ENCODE measurements at regions not wholly inside any gene's neighbourhood (a gene's known extent, or its start where the extent isn't known, plus 50 kb on each side); places are given as distances from the start of the nearest gene placed in this dataset.

DNA sequence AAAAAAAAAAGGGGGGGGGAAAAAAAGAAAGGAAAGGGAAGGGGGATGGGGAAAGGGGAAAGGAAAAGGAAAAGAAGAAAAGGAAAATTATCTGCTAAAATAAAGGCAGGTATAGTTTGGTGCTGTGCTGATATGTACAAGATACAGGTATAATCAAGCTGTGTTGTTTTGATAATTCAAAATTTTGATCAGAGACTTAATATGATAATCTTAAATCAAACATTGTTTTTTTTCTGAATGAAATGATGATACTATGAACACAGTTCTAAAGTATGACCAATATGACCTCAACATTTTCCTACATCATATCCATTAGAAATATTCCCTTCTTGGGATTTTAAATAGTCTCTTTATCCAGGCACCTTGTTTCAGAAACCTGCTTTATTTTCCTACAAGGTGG is 115.6 kb upstream of the TRPM3 start:
- DNase-seq (ENCODE audit: extremely low spot score, insufficient read length, low read depth) (no peak), FAIRE-seq (no peak)

DNA sequence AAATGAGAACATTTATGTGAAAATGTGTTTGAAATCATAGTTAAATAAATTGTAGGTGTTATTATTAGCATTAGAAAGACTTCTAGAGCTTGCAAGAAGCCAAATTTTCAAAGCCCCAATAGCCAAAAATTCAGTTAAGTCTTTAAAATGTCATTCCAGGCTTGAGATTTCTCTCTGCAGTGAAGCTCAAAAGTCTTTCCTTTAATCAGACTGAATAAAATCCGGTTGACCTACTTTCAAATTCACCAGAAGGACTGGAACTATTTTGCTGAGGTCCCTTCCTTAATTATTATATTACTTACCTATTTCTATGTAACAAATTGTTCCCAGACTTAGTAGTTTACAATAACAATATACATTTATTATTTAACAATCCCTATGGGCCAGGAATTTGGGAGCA is 112.2 kb upstream of the TRPM3 start:
- DNase-seq (ENCODE audit: extremely low spot score, insufficient read length, low read depth), result no peak
- FAIRE-seq, result no peak

DNA sequence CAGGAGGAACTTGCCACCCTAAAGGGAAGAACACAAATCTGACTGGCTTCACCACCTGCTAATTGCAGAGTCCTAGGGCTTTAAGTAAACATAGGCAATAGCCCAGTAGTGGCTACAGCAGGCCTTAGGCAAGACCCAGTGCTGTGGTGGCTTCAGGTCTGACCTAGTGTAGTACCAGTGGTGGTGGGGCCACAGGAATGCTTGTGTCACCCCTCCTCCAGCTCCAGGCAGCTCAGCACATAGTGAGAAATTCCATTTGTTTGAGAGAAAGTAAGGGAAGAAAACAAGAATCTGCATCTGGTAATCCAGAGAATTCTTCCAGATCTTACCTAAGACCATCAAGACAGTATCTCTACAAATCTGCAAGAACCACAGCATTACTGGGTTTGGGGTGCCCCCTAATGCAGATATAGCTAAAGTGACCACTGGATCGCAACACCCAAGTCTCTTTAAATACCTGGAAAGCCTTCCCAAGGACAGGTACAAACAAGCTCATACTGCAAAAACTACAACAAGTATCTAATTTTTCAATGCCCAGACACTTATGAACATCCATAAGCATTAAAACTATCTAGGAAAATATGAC is 102.6 kb upstream of the TRPM3 start:
- FAIRE-seq, result no peak
- DNase-seq (ENCODE audit: extremely low spot score, insufficient read length, low read depth), result no peak

- FAIRE-seq (no peak), DNase-seq (ENCODE audit: extremely low spot score, insufficient read length, low read depth) (no peak)
These were observed 97.4 kb upstream of the TRPM3 start for GRCh38 chr9:71218774-71219173.

- DNase-seq (ENCODE audit: extremely low spot score, insufficient read length, low read depth) (no peak), FAIRE-seq (no peak)
These were observed 92.2 kb upstream of the TRPM3 start for GRCh38 chr9:71213633-71214032.

GRCh38 chr9:71210326-71210725 is 88.9 kb upstream of the TRPM3 start:
- FAIRE-seq (no peak), DNase-seq (ENCODE audit: extremely low spot score, insufficient read length, low read depth) (no peak)

GRCh38 chr9:71209890-71210289 is 88.5 kb upstream of the TRPM3 start:
- DNase-seq (ENCODE audit: extremely low spot score, insufficient read length, low read depth), result no peak
- FAIRE-seq, result no peak

DNA sequence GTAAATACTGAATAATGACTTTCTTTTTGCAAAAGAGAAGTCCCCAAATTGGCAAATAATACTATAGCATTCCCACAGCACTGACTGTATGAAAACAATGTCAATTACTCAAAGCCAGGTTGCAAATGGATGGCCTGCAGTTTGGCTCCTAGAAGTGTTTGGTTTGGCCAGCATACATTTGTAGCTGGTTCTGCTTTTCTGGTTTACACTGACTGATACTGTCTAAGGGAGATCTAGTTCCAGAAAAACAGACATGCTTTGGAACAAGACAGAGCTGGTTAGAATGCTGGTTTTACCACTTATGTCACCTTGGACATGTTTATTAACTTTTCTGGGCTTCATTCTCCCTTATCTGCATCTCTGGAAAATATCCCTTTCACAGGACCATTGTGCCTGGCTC is 81.5 kb upstream of the TRPM3 start:
- DNase-seq (ENCODE audit: extremely low spot score, insufficient read length, low read depth) (no peak), FAIRE-seq (no peak)

DNA sequence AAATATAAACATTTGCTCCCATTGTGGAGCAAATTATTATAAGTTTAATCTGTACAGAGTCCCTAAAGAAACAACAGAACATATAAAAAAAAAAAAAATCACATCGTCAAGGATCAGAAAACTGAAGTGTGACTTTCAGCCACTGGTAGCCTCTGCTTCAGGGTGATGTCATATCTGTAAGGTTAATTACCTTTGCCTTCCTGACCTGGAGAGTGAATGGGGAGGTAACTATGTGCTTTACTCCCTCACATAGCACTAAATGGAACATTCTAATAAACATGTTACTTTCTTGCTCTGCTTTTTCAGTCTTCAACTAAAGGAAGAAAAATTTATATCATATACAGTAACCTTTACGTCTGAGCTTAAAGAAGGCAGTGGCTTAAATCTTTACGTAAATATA is 70.3 kb upstream of the TRPM3 start:
- FAIRE-seq, result no peak
- no peak for DNase-seq (ENCODE audit: extremely low spot score, insufficient read length, low read depth)

GRCh38 chr9:71183251-71183650 is 61.8 kb upstream of the TRPM3 start:
- FAIRE-seq, result no peak
- DNase-seq (ENCODE audit: extremely low spot score, insufficient read length, low read depth), result no peak

- no peak for DNase-seq (ENCODE audit: extremely low spot score, insufficient read length, low read depth)
- FAIRE-seq, result no peak
These were observed 57.8 kb upstream of the TRPM3 start for GRCh38 chr9:71179183-71179582.

DNA sequence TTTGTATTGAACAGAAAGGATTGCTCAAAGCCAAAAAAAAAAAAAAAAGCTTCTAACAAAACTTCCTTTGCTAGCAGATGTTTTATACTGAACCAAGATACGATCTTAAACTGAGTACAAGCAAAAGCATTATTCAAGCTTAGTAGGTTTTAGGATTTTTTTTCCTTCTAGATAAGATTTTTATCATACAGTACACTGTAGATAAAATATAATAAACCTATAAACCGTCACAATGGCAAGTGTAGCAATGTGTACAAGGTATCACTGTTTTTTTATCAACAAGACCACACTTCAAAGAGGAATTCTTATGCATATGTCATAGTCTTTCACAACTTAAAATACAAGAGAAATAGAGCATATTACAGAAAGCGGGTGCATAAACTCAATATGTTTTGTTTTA is 56.5 kb upstream of the TRPM3 start:
- no peak for DNase-seq (ENCODE audit: extremely low spot score, insufficient read length, low read depth)
- FAIRE-seq, result no peak

GRCh38 chr9:71171517-71171916 is 50.1 kb upstream of the TRPM3 start:
- DNase-seq (ENCODE audit: extremely low spot score, insufficient read length, low read depth), result no peak
- FAIRE-seq, result no peak

Data from GM18507 (cell line).